PC-3 (cell line): ENCODE measurements at regions not wholly inside any gene's neighbourhood (a gene's known extent, or its start where the extent isn't known, plus 50 kb on each side); places are given as distances from the start of the nearest gene placed in this dataset.

ENCODE experiments used
- ATAC-seq: fragments of 200-7000 bp; cut with Tn5 transposase; 2 replicates; pipeline ENCODE4 v1.9.1; 2020; ENCODE audit warnings: mild to moderate bottlenecking, moderate library complexity
- BruUV-seq: library from RNA; stranded (reverse); fragments of 400-500 nt; replicated peaks from 2 replicates; lab custom pipeline; 2021; lab: Mats Ljungman, UMichigan
- CTCF ChIA-PET: fragments of 300-600 bp; sonication (Branson Sonifier 250); formaldehyde crosslinking; loops from one replicate; lab custom pipeline; 2022; ENCODE audit warnings: antibody characterized with exemption; lab: Charles Lee
- POLR2A ChIA-PET: fragments of 300-600 bp; sonication (Branson Sonifier 250); formaldehyde crosslinking; loops from one replicate; lab custom pipeline; 2022; ENCODE audit warnings: antibody characterized with exemption; ENCODE audit not compliant: unreplicated experiment; lab: Charles Lee
- DNase-seq: peaks from one replicate; pipeline ENCODE4 v3.0.0-alpha.2; 2015
- H2AFZ ChIP-seq: fragments of 300-600 bp; sonication (generic); 2 replicates; pipeline ENCODE4 v1.6.0; 2016; ENCODE audit warnings: antibody characterized with exemption, low read length
- H3F3A ChIP-seq: fragments of 300-600 bp; sonication (generic); one replicate; pipeline ENCODE4 v1.6.0; 2017; ENCODE audit warnings: antibody characterized with exemption, low read length, control low read depth, mild to moderate bottlenecking; ENCODE audit not compliant: unreplicated experiment
- H3K27ac ChIP-seq: fragments of 300-600 bp; sonication (generic); 2 replicates; pipeline ENCODE4 v1.5.1; 2016; ENCODE audit warnings: mild to moderate bottlenecking, low read length
- H3K27me3 ChIP-seq: fragments of 300-600 bp; sonication (generic); 2 replicates; pipeline ENCODE4 v1.6.1; 2016; ENCODE audit warnings: low read length, mixed read lengths
- H3K36me3 ChIP-seq: fragments of 300-600 bp; sonication (generic); 2 replicates; pipeline ENCODE4 v1.6.1; 2016; ENCODE audit warnings: low read depth, mixed run types, low read length, mixed read lengths
- H3K4me1 ChIP-seq: fragments of 300-600 bp; sonication (generic); 2 replicates; pipeline ENCODE4 v1.5.1; 2016; ENCODE audit warnings: low read length; ENCODE audit not compliant: insufficient read depth
- H3K4me2 ChIP-seq: fragments of 300-600 bp; sonication (generic); 2 replicates; pipeline ENCODE4 v1.6.0; 2016; ENCODE audit warnings: low read length
- H3K4me3 ChIP-seq: fragments of 300-600 bp; sonication (generic); 2 replicates; pipeline ENCODE4 v1.5.1; 2016; ENCODE audit warnings: mild to moderate bottlenecking, low read length, mixed read lengths
- H3K79me2 ChIP-seq: fragments of 300-600 bp; sonication (generic); 2 replicates; pipeline ENCODE4 v1.6.1; 2017; ENCODE audit warnings: low read length, mixed read lengths
- H3K9ac ChIP-seq: fragments of 300-600 bp; sonication (generic); 2 replicates; pipeline ENCODE4 v1.6.0; 2016; ENCODE audit warnings: mild to moderate bottlenecking, low read length
- H3K9me2 ChIP-seq: fragments of 300-600 bp; sonication (generic); replicated peaks from 2 replicates; pipeline ENCODE4 v1.6.1; 2016; ENCODE audit warnings: mixed run types, low read length, mixed read lengths
- H3K9me3 ChIP-seq: fragments of 300-600 bp; sonication (generic); 2 replicates; pipeline ENCODE4 v1.6.1; 2016; ENCODE audit warnings: low read length, mixed read lengths
- H4K20me1 ChIP-seq: fragments of 300-600 bp; sonication (generic); 2 replicates; pipeline ENCODE4 v1.6.1; 2016; ENCODE audit warnings: low read length, mixed read lengths
- EZH2 ChIP-seq: fragments of 300-600 bp; sonication (generic); IDR thresholded peaks from one replicate; pipeline ENCODE4 v1.6.1; 2017; ENCODE audit warnings: antibody characterized with exemption, mild to moderate bottlenecking, low read length; ENCODE audit not compliant: unreplicated experiment
- EZH2phosphoT487 ChIP-seq: fragments of 300-600 bp; sonication (generic); IDR thresholded peaks from 2 replicates; pipeline ENCODE4 v1.6.1; 2018; ENCODE audit warnings: mild to moderate bottlenecking, antibody characterized with exemption, low read length, borderline replicate concordance
- intact Hi-C: fragments of 100-400 bp; cut with micrococcal nuclease; formaldehyde crosslinking; loops from 2 replicates; pipeline ENCODE4 v1.9.0; 2023
- TF ChIP-seq, protein P1 (sequence below): fragments of 300-600 bp; sonication (generic); conservative IDR thresholded peaks from 2 replicates; pipeline ENCODE4 v1.5.1; 2017; ENCODE audit warnings: antibody characterized with exemption, low read depth, mild to moderate bottlenecking, low read length

DNA sequence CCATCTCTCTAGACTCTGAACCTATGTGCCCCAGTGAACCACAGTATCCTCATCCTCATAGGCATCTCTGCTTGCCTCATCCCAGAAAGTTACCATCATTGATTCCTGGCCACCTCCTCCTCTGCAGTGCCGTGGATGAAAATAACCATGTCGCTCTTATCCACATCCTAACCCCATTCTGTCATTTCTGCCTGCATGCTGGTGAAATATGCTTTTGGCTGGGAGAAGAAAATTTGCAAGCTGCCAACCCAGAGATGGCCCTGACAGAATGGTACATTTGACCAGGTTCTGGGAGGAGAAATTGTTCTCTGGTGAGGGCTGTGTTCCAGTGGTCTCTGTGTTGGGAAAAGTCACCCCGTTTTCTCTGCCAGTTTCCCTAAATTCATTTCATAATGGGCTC, 149.7 kb downstream of the NMUR2 start:
- Histone ChIP-seq H3K36me3 (no peaks in the 10 kb centered on the region), H4K20me1 (no peaks in the 10 kb centered on the region), H3F3A (no peaks in the 10 kb centered on the region), H3K4me3 (no peak overlapping the region), H2AFZ (no peak overlapping the region), H3K9me3 (0 out of 2 replicates have a peak, but pooled peaks cover 4% of the 10 kb centered on the region), H3K79me2 (no peaks in the 10 kb centered on the region), H3K9ac (no peak overlapping the region), H3K27ac (no peak overlapping the region), H3K27me3 (peaks cover 5% of the 10 kb centered on the region; the same call in 1 of the 2 replicates), H3K4me1 (no peaks in the 10 kb centered on the region), H3K4me2 (no peak overlapping the region), H3K9me2 (no peaks in the 10 kb centered on the region)
- no peak for TF ChIP-seq EZH2phosphoT487
- no peak for TF ChIP-seq EZH2
- TF ChIP-seq, protein P1, sequence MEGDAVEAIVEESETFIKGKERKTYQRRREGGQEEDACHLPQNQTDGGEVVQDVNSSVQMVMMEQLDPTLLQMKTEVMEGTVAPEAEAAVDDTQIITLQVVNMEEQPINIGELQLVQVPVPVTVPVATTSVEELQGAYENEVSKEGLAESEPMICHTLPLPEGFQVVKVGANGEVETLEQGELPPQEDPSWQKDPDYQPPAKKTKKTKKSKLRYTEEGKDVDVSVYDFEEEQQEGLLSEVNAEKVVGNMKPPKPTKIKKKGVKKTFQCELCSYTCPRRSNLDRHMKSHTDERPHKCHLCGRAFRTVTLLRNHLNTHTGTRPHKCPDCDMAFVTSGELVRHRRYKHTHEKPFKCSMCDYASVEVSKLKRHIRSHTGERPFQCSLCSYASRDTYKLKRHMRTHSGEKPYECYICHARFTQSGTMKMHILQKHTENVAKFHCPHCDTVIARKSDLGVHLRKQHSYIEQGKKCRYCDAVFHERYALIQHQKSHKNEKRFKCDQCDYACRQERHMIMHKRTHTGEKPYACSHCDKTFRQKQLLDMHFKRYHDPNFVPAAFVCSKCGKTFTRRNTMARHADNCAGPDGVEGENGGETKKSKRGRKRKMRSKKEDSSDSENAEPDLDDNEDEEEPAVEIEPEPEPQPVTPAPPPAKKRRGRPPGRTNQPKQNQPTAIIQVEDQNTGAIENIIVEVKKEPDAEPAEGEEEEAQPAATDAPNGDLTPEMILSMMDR, result no peak
- CTCF ChIA-PET, result no interaction called here
- POLR2A ChIA-PET, result no interaction called here
- intact Hi-C loops, result no loop called here
- no TSS peak for BruUV-seq
- ATAC-seq (no peak), DNase-seq (no peak)

GRCh38 chr5:152247850-152248385, 157.2 kb downstream of the NMUR2 start:
- Histone ChIP-seq H3K4me1 (no peaks in the 10 kb centered on the region), H3K4me3 (no peak overlapping the region), H3K9me3 (no peaks in the 10 kb centered on the region), H3K27ac (no peak overlapping the region), H2AFZ (no peak overlapping the region), H3F3A (no peaks in the 10 kb centered on the region), H3K27me3 (0 out of 2 replicates have a peak, but pooled peaks cover 2% of the 10 kb centered on the region), H4K20me1 (no peaks in the 10 kb centered on the region), H3K79me2 (no peaks in the 10 kb centered on the region), H3K4me2 (no peak overlapping the region), H3K9me2 (0 out of 2 replicates have a peak, but pooled peaks cover 3% of the 10 kb centered on the region), H3K9ac (no peak overlapping the region), H3K36me3 (no peaks in the 10 kb centered on the region)
- POLR2A ChIA-PET, result no interaction called here
- TF ChIP-seq, protein P1, result no peak
- TF ChIP-seq EZH2 (no peak), EZH2phosphoT487 (no peak)
- no peak for ATAC-seq
- intact Hi-C loops, result no loop called here
- no peak for DNase-seq
- CTCF ChIA-PET, result no interaction called here
- BruUV-seq, result no TSS peak

- Histone ChIP-seq H4K20me1 (no peaks in the 10 kb centered on the region), H3F3A (no peaks in the 10 kb centered on the region), H3K27ac (no peak overlapping the region), H3K36me3 (no peaks in the 10 kb centered on the region), H2AFZ (no peak overlapping the region), H3K79me2 (no peaks in the 10 kb centered on the region), H3K4me2 (no peak overlapping the region), H3K4me1 (no peaks in the 10 kb centered on the region), H3K9ac (no peak overlapping the region), H3K9me3 (no peaks in the 10 kb centered on the region), H3K9me2 (0 out of 2 replicates have a peak, but pooled peaks cover 3% of the 10 kb centered on the region), H3K4me3 (no peak overlapping the region), H3K27me3 (0 out of 2 replicates have a peak, but pooled peaks cover 2% of the 10 kb centered on the region)
- intact Hi-C loops, result no loop called here
- BruUV-seq, result no TSS peak
- DNase-seq (peak; percentile 81), ATAC-seq (peak; percentile 58)
- CTCF ChIA-PET, result no interaction called here
- POLR2A ChIA-PET, result no interaction called here
- no peak for TF ChIP-seq EZH2phosphoT487
- TF ChIP-seq EZH2, result no peak
- TF ChIP-seq, protein P1, result no peak
These were observed 158.7 kb downstream of the NMUR2 start for GRCh38 chr5:152246401-152246800.
